DMS 273 treated with DMSO at 0.1 percent for 48 hours (cell line): ENCODE measurements at regions not wholly inside any gene's neighbourhood (a gene's known extent, or its start where the extent isn't known, plus 50 kb on each side); places are given as distances from the start of the nearest gene placed in this dataset.
"Not testable (repeated sequence)": the region's sequence is repeated elsewhere in the genome, so short reads cannot be mapped to it uniquely, and the experiment has no call there.

Experiments used
- DNase-seq: peaks from one replicate; lab custom pipeline; 2025; lab: John Stamatoyannopoulos, UW

DNA sequence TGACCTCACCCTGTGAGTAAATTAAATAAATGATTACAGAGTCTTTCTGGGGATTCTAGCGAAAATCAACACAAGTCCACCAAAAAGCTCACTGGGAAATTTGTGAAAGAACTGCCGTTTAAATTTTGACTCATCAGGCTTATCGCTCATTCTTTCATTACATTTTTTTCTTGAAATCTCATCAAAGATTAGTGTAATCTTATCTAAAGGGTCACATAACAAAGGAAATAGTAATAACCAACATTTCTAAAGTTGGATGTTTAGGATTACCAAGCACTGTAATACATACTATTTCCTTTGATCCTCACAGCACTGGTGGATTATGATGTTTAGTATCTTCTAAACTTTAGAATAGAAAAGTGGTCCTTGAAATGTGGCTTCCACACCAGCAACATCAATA is 111.1 kb upstream of the CBLB start:
- DNase-seq, result no peak

DNA sequence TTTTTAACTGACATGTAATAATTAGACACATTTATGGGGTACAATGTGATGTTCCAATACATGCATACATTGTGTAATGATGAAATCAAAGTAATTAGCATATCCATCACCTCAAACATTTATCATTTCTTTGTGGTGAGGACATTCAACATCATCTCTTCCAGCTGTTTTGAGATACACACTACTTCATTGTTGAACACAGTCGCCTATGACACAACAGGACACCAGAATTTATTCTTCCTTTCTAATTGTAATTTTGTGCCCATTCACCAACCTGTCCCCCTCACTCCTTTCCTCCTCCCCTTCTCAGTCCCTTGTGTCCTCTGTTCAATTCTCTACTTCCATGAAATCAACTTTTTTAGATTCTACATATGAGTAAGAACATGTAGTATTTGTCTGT is 113.4 kb upstream of the CBLB start:
- no peak for DNase-seq

DNA sequence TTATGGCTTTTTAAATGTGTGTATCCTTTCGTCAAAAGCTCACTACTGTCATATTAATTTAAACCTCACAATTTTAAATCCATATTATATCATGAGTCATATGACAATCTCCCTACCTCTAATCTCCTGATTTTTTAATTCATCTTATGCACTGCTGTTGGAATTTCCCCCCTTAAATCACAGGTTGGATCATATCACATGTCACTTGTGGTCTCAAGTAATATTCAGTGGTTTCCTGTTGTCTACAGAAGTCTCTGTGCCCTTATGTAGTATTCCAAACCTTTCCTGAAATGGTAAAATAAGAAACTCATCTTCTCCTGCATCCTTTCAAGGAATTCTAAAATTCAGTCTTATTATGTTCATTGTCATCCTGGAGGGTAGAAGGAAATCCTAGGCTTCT is 116.0 kb upstream of the CBLB start:
- no peak for DNase-seq

DNA sequence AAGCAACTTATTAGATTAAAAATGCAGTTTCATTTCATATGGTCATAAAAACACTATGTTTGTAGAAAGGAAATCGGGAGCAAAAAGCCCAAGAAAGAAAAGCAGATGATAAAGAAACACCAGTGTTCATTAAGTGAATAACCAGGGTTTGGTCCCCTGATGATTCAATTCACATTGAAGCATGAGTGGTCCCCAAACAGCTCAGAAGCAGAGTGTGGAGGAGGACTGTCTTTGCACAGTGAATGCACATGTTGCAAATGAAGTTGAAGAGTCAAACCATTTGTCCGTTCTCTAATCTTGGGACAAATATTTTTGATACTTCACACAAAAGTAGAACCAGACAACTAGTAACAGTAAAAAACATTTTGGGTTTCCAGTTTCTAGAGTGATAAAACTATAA is 117.5 kb upstream of the CBLB start:
- DNase-seq, result not testable (repeated sequence)

DNA sequence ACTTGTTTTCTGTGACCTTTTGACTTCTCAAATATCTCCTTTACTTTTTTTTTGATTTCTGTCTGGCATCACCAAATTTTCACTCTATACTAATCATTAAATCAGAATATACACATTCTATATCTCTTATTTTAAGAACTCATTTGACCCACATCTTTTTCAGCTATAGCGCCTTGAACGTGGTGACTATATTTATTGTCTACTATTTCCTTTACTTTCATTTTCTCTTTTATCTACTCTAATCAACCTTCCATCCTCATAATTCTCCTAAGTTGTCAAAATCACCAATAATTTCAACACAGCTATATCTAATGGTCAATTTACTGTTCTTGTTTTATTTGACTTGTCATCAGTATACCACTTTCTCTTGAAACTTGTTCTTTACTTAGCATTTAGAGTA is 119.0 kb upstream of the CBLB start:
- no peak for DNase-seq

- DNase-seq, result no peak
These were observed 119.9 kb upstream of the CBLB start for GRCh38 chr3:105988540-105989212.

- no peak for DNase-seq
These were observed 128.0 kb upstream of the CBLB start for GRCh38 chr3:105996781-105997180.

DNA sequence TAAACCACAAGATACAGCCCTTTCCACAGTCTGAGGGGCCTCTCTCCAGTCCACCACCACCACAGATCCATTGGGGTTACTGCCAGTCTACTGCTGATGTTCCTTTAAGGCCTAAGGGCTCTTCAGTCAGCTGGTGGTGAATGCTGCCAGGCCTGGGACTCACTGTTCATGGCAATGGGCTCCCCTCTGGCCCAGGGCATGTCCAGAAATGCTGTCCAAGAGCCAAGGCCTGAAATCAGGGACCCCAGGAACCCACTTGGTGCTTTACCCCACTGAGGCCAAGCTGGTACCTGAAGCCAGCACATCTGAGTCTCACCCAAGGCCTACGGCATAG is 128.6 kb upstream of the CBLB start:
- no peak for DNase-seq

DNA sequence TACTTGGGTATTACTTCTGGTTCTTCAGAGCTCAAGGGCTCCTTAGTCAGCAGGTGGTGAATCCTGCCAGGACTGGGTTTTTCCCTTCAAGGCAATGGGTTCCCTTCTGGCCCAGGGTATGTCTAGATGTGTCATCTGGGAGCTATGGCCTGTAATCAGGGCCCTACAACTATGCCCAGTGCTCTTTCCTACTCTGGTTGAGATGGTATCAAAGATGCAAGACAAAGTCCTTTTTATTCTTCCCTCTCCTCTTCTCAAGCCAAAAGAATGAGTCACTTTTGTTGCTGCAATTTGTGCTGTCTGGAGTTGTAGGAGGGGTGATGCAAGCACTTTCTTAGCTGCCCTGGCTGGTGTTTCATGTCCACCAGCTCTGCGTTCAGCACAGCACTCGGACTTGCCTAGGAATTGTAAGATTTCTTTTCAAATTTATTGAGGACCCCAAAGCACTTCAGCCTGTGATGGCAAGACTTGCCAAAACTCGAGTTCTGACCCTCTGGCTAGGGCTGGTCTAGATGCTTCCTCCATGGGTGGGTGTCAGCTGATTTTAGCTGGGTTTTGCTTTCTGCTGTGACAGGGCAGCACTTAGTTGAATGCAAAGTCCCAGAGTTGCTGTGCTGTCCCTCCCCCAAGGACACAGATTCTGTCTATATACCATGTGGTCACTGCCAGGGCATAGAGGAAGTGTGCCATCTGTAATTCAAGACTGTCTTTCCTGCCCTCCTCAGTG is 129.2 kb upstream of the CBLB start:
- no peak for DNase-seq

- DNase-seq, result no peak
These were observed 131.0 kb upstream of the CBLB start for GRCh38 chr3:105999856-106000255.

DNA sequence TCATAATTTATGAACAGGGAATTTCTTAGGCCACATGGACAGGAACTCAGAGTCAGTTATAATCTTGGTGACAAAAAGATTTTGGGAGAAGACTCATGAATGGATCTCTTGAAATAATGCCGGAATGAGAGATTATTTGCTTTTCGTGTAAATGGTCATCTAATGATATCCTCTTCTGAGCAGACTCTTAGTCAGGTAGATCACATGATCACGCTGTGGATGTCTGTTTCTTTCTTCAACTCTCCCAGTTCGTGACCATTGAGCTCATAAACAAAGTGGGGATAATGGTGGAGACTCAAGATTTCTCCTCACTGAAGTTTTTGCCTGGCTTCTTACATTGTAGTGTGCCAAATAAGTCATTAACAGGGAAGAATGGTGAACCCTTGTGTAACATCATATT is 133.1 kb upstream of the CBLB start:
- DNase-seq, result no peak

- DNase-seq, result no peak
These were observed 135.4 kb upstream of the CBLB start for GRCh38 chr3:106004137-106004681.

- no peak for DNase-seq
These were observed 136.0 kb upstream of the CBLB start for GRCh38 chr3:106004826-106005225.

DNA sequence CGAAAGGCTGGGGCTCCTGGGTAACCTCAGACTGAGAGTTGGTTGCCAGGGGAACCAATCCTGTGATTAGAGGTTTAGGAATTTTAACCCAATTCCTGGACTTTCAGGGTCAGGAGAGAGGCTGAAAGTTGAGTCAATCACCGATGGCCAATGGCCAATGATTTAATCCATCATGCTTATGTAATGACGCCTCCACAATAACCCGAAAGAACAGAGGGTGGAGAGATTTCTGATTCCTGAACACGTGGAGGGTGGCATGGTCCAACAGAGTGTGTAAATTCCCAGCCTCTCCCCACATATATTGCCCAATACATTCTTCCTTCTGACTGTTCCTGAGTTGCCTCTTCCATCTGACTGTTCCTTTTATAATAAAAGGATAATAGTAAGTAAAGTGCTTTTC is 137.2 kb upstream of the CBLB start:
- no peak for DNase-seq

DNA sequence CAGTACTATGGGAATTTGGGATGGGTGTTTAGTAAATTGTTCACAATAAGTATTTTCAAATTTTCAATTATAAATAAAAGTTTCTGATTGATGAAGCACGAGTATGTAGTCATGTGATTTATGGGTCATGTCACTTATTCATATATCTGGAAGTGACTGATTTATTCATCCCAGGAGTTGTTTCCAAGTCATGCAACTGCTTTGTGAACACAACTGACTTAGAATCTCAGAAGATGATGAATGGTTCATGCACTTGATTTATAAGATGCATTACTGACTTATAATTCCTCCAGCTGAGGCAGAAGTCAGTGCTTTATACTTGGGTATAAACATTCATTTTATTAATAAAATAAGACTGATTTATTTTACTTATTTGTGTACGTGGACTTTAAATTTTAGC is 137.8 kb upstream of the CBLB start:
- DNase-seq, result no peak

DNA sequence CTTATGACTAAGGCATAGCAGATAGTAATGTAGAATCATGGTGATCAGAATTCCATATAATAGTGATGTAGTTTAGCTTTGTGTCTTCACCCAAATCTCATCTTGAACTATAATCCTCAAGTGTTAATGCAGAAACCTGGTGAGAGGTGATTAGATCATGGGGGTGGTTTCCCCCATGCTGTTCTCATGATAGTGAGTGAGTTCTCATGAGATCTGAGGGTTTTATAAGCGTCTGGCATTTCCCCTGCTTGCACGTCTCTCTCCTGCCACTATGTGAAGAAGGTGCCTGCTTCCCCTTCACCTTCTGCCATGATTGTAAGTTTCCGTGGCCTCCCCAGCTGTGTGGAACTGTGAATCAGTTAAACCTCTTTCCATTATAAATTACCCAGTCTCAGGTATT is 138.7 kb upstream of the CBLB start:
- DNase-seq, result no peak

DNA sequence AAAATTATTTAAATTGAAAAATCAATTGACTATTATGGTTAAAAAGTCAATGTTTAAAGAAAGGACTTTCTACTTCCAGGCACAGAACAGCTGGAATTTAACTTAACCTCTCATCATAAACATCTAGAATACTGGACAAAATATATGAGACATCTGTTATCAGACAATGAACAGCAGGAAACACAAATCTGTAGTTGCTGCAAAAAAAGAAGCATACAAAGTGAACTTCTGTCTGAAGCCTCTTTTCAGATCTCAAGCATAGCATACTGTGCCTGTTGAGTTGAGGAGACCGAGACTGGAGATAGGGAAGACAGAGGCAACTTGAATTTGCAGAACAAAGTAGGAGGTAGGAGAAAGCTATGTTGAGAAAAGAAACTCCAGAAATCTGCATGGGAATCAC is 140.0 kb upstream of the CBLB start:
- no peak for DNase-seq

DNA sequence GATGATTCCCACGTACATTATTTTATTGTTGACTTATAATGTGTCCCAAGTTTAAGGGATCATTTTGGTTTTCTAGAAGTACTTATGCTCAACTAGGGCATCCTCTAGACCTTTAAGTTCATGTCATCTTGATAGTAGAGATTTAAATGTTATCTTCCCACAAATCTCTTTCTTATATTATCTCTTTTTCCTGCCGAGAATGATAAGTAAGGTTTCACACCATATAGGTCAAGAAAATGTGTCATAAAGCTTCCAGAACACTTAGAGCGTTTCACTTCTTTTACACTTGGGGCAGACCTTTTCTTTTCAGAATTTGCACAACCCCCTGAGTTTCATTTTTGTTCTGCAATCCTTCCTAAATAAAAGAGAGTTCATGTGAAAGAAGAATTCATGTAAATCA is 142.0 kb upstream of the CBLB start:
- no peak for DNase-seq

DNA sequence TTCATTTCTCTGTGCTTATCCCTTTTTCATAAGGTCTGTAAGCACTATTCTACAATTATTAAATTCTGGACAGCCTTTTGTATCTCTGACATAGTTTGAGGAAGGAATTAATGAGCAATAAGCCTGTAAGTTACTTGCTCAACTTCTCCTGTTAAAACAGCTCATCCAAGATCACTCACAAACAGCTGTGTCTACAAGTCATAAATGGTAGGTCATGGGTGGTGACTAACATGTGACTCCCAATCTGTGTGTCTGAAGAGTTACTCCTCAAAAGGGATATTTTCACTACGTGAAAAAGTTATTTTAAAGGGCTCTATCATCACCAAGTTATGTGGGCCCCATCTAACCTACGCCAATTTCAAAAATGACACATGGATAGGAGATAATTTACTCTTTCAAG is 145.2 kb upstream of the CBLB start:
- no peak for DNase-seq

- DNase-seq, result no peak
These were observed 145.7 kb upstream of the CBLB start for GRCh38 chr3:106014518-106014917.

- DNase-seq, result no peak
These were observed 146.2 kb upstream of the CBLB start for GRCh38 chr3:106014971-106015370.

- no peak for DNase-seq
These were observed 149.3 kb upstream of the CBLB start for GRCh38 chr3:106018102-106018501.

DNA sequence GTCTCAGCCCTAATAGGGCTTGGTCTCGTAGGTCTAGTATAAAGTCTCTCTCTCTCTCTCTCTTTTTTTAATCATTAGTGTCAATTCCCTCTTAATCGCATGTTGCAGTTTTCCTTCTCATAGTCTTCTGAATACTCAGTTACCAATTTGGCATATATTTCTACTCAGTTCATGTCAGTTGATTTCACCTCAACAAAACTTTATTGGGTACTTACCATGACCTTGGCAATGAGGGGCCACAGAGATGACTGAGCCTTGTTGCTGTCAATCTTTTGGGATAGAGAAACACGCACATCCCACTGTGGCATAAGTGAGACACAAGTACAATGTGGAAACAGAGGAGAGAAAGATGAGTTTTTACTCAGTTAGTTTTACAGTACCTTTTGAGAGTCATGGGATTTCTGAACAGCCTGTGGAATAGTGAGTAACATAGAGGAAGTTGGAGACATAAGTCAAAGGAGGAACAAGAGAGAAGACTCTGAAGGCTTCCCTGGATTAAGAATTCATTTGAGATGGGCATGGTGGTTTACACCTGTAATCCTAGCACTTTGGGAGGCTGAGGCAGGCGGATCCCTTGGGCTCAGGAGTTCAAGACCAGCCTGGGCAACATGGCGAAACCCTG is 150.2 kb upstream of the CBLB start:
- DNase-seq, result no peak
